OCI-LY3 (cell line): ENCODE measurements at regions not wholly inside any gene's neighbourhood (a gene's known extent, or its start where the extent isn't known, plus 50 kb on each side); places are given as distances from the start of the nearest gene placed in this dataset.

ENCODE experiments used
- H2AFZ ChIP-seq: fragments of 200-600, 300-600 bp; shearing (Covaris generic); 2 replicates; pipeline ENCODE4 v1.6.0; 2014; ENCODE audit warnings: antibody characterized with exemption, low read depth, low read length
- H3K27ac ChIP-seq: fragments of 200-600, 300-600 bp; sonication (generic); 2 replicates; pipeline ENCODE4 v1.5.1; 2014; ENCODE audit warnings: mild to moderate bottlenecking, low read length, moderate library complexity, mixed read lengths
- H3K27me3 ChIP-seq: fragments of 200-600, 300-600 bp; sonication (generic); 2 replicates; pipeline ENCODE4 v1.6.1; 2014; ENCODE audit warnings: low read depth, low read length, mixed read lengths
- H3K36me3 ChIP-seq: fragments of 200-600, 300-600 bp; sonication (generic); replicated peaks from 2 replicates; pipeline ENCODE3; 2014; ENCODE audit warnings: low read depth, low read length, mixed read lengths
- H3K4me1 ChIP-seq: fragments of 300-600, 200-600 bp; sonication (generic); 2 replicates; pipeline ENCODE4 v1.6.1; 2014; ENCODE audit warnings: low read length, mixed read lengths
- H3K4me2 ChIP-seq: fragments of 200-600, 300-600 bp; sonication (generic); 2 replicates; pipeline ENCODE4 v1.6.1; 2014; ENCODE audit warnings: low read length, mixed read lengths
- H3K4me3 ChIP-seq: fragments of 300-600, 200-600 bp; sonication (generic); 2 replicates; pipeline ENCODE4 v1.5.1; 2014; ENCODE audit warnings: antibody characterized with exemption, mild to moderate bottlenecking, low read length, moderate library complexity
- H3K79me2 ChIP-seq: fragments of 300-600, 200-600 bp; shearing (Covaris generic); 2 replicates; pipeline ENCODE4 v1.6.1; 2014; ENCODE audit warnings: mild to moderate bottlenecking, low read length, mixed read lengths
- H3K9ac ChIP-seq: fragments of 300-600, 200-600 bp; shearing (Covaris generic); 2 replicates; pipeline ENCODE4 v1.6.0; 2014; ENCODE audit warnings: mild to moderate bottlenecking, low read length, moderate library complexity
- H3K9me3 ChIP-seq: fragments of 200-600, 300-600 bp; shearing (Covaris generic); 2 replicates; pipeline ENCODE4 v1.6.1; 2014; ENCODE audit warnings: low read length, mixed read lengths; ENCODE audit not compliant: insufficient read depth
- H4K20me1 ChIP-seq: fragments of 200-600, 300-600 bp; sonication (generic); 2 replicates; pipeline ENCODE4 v1.6.1; 2016; ENCODE audit warnings: low read length, mixed read lengths; ENCODE audit not compliant: insufficient read depth
- CTCF ChIP-seq: fragments of 200-600, 300-600 bp; sonication (generic); IDR thresholded peaks from 2 replicates; pipeline ENCODE4 v1.5.1; 2014; ENCODE audit warnings: antibody characterized with exemption, low read length, low read depth
- EZH2phosphoT487 ChIP-seq: fragments of 200-600 bp; shearing (Covaris generic); IDR thresholded peaks from 2 replicates; pipeline ENCODE4 v1.6.1; 2018; ENCODE audit warnings: antibody characterized with exemption, mixed run types, low read depth

GRCh38 chr2:145169285-145169684, 649.4 kb upstream of the ZEB2 start:
- Histone ChIP-seq H4K20me1 (no peaks in the 10 kb centered on the region), H3K4me3 (no peak overlapping the region), H3K9ac (no peak overlapping the region), H3K27ac (no peak overlapping the region), H2AFZ (no peak overlapping the region), H3K4me2 (no peak overlapping the region), H3K27me3 (no peaks in the 10 kb centered on the region; the same call in 1 of the 2 replicates), H3K9me3 (no peaks in the 10 kb centered on the region), H3K36me3 (no peaks in the 10 kb centered on the region), H3K4me1 (no peaks in the 10 kb centered on the region), H3K79me2 (no peaks in the 10 kb centered on the region)
- TF ChIP-seq EZH2phosphoT487 (no peak), CTCF (no peak)

GRCh38 chr2:145168091-145168490, 648.2 kb upstream of the ZEB2 start:
- Histone ChIP-seq H3K79me2 (no peaks in the 10 kb centered on the region), H3K27ac (no peak overlapping the region), H3K27me3 (no peaks in the 10 kb centered on the region; the same call in 1 of the 2 replicates), H2AFZ (no peak overlapping the region), H3K4me3 (no peak overlapping the region), H3K9ac (no peak overlapping the region), H3K4me1 (no peaks in the 10 kb centered on the region), H3K9me3 (no peaks in the 10 kb centered on the region), H3K4me2 (no peak overlapping the region), H3K36me3 (no peaks in the 10 kb centered on the region), H4K20me1 (no peaks in the 10 kb centered on the region)
- TF ChIP-seq CTCF (no peak), EZH2phosphoT487 (no peak)

GRCh38 chr2:145166731-145167302, 646.9 kb upstream of the ZEB2 start:
- Histone ChIP-seq H3K4me1 (no peaks in the 10 kb centered on the region), H3K9me3 (no peaks in the 10 kb centered on the region), H3K4me3 (no peak overlapping the region), H2AFZ (no peak overlapping the region), H4K20me1 (no peaks in the 10 kb centered on the region), H3K27ac (no peak overlapping the region), H3K36me3 (no peaks in the 10 kb centered on the region), H3K9ac (no peak overlapping the region), H3K27me3 (no peaks in the 10 kb centered on the region; the same call in 1 of the 2 replicates), H3K4me2 (no peak overlapping the region), H3K79me2 (no peaks in the 10 kb centered on the region)
- TF ChIP-seq CTCF (no peak), EZH2phosphoT487 (no peak)

- H3K4me3 ChIP-seq, result no peak overlapping the region
- H3K9me3 ChIP-seq, result no peaks in the 10 kb centered on the region
- H3K27ac ChIP-seq, result no peak overlapping the region
- H2AFZ ChIP-seq, result no peak overlapping the region
- H3K27me3 ChIP-seq, result no peaks in the 10 kb centered on the region
- no peak overlapping the region for H3K9ac ChIP-seq
- H3K4me1 ChIP-seq, result no peaks in the 10 kb centered on the region
- no peak for TF ChIP-seq EZH2phosphoT487
- H3K79me2 ChIP-seq, result no peaks in the 10 kb centered on the region
- no peak overlapping the region for H3K4me2 ChIP-seq
- H3K36me3 ChIP-seq, result no peaks in the 10 kb centered on the region
- no peaks in the 10 kb centered on the region for H4K20me1 ChIP-seq
Measured at GRCh38 chr2:145161656-145162055, 641.7 kb upstream of the ZEB2 start.

GRCh38 chr2:145160855-145161254, 640.9 kb upstream of the ZEB2 start:
- no peaks in the 10 kb centered on the region for H4K20me1 ChIP-seq
- no peak overlapping the region for H3K4me2 ChIP-seq
- no peak for TF ChIP-seq CTCF
- TF ChIP-seq EZH2phosphoT487, result no peak

More at GRCh38 chr2:145160855-145161254, 640.9 kb upstream of the ZEB2 start:
- no peaks in the 10 kb centered on the region for H3K27me3 ChIP-seq
- H2AFZ ChIP-seq, result no peak overlapping the region
- no peak overlapping the region for H3K27ac ChIP-seq
- no peak overlapping the region for H3K9ac ChIP-seq
- H3K79me2 ChIP-seq, result no peaks in the 10 kb centered on the region
- no peaks in the 10 kb centered on the region for H3K9me3 ChIP-seq
- H3K36me3 ChIP-seq, result no peaks in the 10 kb centered on the region
- H3K4me1 ChIP-seq, result no peaks in the 10 kb centered on the region
- H3K4me3 ChIP-seq, result no peak overlapping the region
